ENCODE measurements at regions not wholly inside any gene's neighbourhood (a gene's known extent, or its start where the extent isn't known, plus 50 kb on each side); places are given as distances from the start of the nearest gene placed in this dataset.

DNA sequence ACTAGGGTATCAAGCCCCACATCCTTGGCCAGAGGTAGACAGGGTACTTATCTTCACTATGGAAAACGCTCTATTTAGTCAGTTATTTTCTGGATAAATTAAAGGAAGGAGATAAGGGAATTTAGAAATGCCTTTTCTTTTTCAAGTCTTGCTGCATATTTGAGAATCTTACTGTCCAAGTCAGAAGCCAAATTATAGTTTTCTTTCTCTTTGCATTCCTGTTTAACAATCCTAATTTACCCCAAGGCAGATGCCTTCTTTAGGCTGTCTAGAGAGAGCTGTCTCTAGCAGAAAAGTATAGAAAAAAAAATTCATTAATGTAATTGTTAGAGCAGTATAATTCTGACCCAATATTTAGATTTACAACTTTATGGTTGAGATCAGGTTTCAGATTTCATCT lies 64.4 kb upstream of the TBC1D5 start:
- TF ChIP-seq, protein P1, sequence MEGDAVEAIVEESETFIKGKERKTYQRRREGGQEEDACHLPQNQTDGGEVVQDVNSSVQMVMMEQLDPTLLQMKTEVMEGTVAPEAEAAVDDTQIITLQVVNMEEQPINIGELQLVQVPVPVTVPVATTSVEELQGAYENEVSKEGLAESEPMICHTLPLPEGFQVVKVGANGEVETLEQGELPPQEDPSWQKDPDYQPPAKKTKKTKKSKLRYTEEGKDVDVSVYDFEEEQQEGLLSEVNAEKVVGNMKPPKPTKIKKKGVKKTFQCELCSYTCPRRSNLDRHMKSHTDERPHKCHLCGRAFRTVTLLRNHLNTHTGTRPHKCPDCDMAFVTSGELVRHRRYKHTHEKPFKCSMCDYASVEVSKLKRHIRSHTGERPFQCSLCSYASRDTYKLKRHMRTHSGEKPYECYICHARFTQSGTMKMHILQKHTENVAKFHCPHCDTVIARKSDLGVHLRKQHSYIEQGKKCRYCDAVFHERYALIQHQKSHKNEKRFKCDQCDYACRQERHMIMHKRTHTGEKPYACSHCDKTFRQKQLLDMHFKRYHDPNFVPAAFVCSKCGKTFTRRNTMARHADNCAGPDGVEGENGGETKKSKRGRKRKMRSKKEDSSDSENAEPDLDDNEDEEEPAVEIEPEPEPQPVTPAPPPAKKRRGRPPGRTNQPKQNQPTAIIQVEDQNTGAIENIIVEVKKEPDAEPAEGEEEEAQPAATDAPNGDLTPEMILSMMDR (IDR thresholded peaks at IDR 0.05; ENCODE audit: insufficient read depth, low read depth, low read length) = no peak
- TF ChIP-seq EZH2 (IDR thresholded peaks at IDR 0.05; ENCODE audit: insufficient read depth, low read length) = no peak

Measured in astrocyte (in vitro differentiated cells and primary cell).